Stromal cell of bone marrow (primary cell): ENCODE measurements at regions not wholly inside any gene's neighbourhood (a gene's known extent, or its start where the extent isn't known, plus 50 kb on each side); places are given as distances from the start of the nearest gene placed in this dataset.
A peak's percentile ranks its signal among the peaks of the same experiment; 100 is the strongest.
"Not testable (repeated sequence)": the region's sequence is repeated elsewhere in the genome, so short reads cannot be mapped to it uniquely, and the experiment has no call there.

Experiments
- DNase-seq: peaks from one replicate; pipeline ENCODE4 v3.0.0-alpha.2; 2012; ENCODE audit warnings: low read depth

GRCh38 chr4:137468836-137469235 lies 63.5 kb downstream of the PCDH18 start:
- no peak for DNase-seq

- no peak for DNase-seq
Measured at GRCh38 chr4:137467537-137467936, 64.8 kb downstream of the PCDH18 start.

- no peak for DNase-seq
Measured at GRCh38 chr4:137463377-137464003, 68.8 kb downstream of the PCDH18 start.

GRCh38 chr4:137455647-137456321 lies 76.5 kb downstream of the PCDH18 start:
- DNase-seq, result no peak

GRCh38 chr4:137454767-137455166 lies 77.5 kb downstream of the PCDH18 start:
- DNase-seq, result no peak

GRCh38 chr4:137452799-137453198 lies 79.5 kb downstream of the PCDH18 start:
- DNase-seq, result no peak

GRCh38 chr4:137451172-137451825 lies 81.0 kb downstream of the PCDH18 start:
- no peak for DNase-seq

- DNase-seq, result no peak
Measured at GRCh38 chr4:137448402-137448801, 83.9 kb downstream of the PCDH18 start.

- no peak for DNase-seq
Measured at GRCh38 chr4:137446071-137446470, 86.2 kb downstream of the PCDH18 start.

- no peak for DNase-seq
Measured at GRCh38 chr4:137443031-137443800, 89.1 kb downstream of the PCDH18 start.

- no peak for DNase-seq
Measured at GRCh38 chr4:137432446-137433311, 99.6 kb downstream of the PCDH18 start.

GRCh38 chr4:137430171-137430570 lies 102.1 kb downstream of the PCDH18 start:
- DNase-seq, result no peak

GRCh38 chr4:137427411-137427810 lies 104.9 kb downstream of the PCDH18 start:
- DNase-seq, result peak; percentile 53

- DNase-seq, result no peak
Measured at GRCh38 chr4:137425281-137425680, 107.0 kb downstream of the PCDH18 start.

GRCh38 chr4:137422666-137423065 lies 109.6 kb downstream of the PCDH18 start:
- no peak for DNase-seq

- peak; percentile 30 for DNase-seq
Measured at GRCh38 chr4:137421796-137422195, 110.5 kb downstream of the PCDH18 start.

- DNase-seq, result no peak
Measured at GRCh38 chr4:137420901-137421396, 111.3 kb downstream of the PCDH18 start.

- DNase-seq, result no peak
Measured at GRCh38 chr4:137417676-137418075, 114.6 kb downstream of the PCDH18 start.

GRCh38 chr4:137414802-137415201 lies 117.5 kb downstream of the PCDH18 start:
- DNase-seq, result no peak

- DNase-seq, result no peak
Measured at GRCh38 chr4:137408527-137409177, 123.6 kb downstream of the PCDH18 start.

- DNase-seq, result not testable (repeated sequence)
Measured at GRCh38 chr4:137405833-137406232, 126.5 kb downstream of the PCDH18 start.
